Superior temporal gyrus (tissue), 1 donor: ENCODE measurements at regions not wholly inside any gene's neighbourhood (a gene's known extent, or its start where the extent isn't known, plus 50 kb on each side); places are given as distances from the start of the nearest gene placed in this dataset.
"Not testable (repeated sequence)": the region's sequence is repeated elsewhere in the genome, so short reads cannot be mapped to it uniquely, and the experiment has no call there.

Experiments used
- DNase-seq: peaks from one replicate; pipeline ENCODE4 v3.0.0-alpha.2; 2016; ENCODE audit errors: extremely low spot score

DNA sequence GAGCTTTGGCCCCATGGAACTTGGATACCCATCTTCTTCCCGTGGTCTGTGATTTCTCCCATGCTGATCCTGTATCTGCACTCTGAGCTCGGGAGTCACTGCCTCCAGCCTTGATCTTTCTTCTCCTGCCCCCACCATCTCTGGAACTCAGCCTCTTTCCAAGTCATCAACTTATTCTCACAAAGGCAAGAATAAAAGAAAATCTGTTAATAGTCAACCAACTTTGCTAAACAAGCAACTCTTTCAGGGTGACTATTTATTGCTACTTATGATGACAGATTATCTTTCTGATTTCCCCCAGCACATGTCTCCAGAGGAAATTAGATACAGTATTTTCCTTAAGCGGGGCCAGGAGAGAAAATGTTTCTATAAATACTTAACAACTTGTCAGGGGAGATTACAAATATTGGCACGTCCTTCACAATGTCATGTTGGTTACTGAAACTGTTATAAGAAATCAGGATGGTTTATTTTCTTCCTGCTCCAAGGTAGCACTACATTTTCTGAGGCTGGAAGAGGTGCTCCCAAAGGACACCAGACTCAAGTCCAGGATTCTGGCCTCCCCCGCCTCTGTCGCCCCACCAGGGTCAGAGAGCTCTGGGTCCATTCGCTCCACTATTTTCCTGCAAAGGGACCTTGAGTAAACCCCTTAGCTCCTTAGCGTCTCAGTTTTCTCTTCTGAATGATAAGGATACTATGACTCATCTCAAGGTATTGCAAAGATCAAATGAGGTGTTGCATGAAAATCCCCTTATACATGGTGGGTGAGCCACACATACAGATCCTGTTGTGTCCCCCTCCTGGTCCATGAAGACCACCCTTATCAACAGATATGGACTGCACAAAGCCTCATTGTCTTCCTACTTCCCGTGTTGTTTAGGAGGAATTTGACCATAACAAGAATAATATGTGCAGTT is 205.2 kb upstream of the WSCD1 start:
- DNase-seq: no peak

DNA sequence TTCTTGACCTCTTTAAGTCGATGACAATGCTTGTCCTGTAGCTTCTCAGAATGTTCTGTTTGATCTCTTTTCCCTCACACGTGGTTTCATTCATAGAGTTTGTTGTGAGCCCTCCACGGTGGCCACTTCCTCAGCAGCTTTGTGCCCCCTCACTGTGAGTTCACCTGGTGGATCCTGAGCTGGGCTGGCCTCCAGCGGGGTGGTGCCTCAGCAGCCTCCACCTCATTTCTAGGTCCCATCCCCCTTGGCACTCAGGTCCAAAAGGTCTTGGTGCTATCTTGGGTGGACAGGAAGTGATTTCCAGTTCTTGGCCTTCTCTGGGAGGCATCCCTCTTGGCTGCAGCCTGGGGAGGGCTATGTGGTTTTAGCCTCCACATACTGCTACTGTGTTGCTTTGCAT is 203.2 kb upstream of the WSCD1 start:
- no peak for DNase-seq

GRCh38 chr17:5869041-5869745 is 201.0 kb upstream of the WSCD1 start:
- no peak for DNase-seq

GRCh38 chr17:5870231-5870953 is 199.8 kb upstream of the WSCD1 start:
- DNase-seq: no peak

DNA sequence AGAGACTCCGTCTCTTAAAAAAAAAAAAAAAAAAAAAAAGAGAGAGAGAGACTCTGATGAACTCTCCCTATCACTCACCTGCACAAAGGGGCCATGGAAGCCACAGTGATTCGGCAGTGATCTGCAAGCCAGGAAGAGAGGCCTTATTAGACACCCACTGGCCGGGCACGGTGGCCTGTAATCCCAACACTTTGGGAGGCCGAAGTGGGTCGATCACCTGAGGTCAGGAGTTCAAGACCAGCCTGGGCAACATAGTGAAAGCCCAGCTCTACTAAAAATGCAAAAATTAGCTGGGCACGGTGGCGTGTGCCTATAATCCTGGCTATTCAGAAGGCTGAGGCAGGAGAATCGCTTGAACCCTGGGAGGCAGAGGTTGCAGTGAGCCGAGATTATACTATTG is 198.5 kb upstream of the WSCD1 start:
- no peak for DNase-seq

- DNase-seq: no peak
These were observed 197.3 kb upstream of the WSCD1 start for GRCh38 chr17:5872831-5873230.

DNA sequence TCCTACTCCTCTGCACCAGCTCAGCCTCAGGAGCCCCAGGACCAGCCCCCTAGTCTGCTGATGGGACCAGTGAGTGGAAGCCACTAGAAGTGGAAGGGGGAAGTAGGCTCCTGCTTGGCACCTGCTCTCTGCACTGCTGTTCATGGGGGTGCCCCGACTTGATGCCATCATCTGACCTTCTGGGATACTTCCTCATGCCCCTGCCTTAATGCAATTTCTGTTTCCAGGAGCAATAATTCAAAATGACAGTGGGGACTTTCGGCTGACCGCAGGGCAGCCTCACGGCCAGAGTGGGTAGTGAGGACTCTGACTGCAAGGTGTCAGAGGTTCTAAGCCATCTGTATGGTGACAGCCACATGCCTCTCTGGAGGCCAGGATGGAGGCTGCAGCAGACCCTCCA is 196.4 kb upstream of the WSCD1 start:
- DNase-seq: no peak

DNA sequence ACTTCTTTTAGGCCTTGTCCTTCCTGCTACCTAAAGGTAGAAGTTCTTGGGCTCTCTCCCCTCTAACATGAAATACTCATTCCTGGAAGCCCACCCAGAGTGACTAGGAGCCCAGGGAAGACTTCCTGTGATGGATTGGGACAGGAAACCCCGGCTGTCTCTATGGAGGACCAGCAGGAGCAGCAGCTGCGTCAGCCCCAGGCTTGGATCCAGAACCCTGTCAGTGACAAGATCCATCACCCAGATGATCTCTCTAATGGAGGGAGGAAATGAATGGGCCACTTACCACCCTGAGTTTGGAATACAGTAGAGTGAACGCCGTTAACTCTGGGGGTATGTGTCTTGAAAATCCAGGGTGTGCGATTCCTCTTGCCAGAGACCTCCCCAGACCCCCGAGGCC is 195.7 kb upstream of the WSCD1 start:
- DNase-seq: peak; percentile 62

GRCh38 chr17:5877366-5877765 is 192.8 kb upstream of the WSCD1 start:
- no peak for DNase-seq

DNA sequence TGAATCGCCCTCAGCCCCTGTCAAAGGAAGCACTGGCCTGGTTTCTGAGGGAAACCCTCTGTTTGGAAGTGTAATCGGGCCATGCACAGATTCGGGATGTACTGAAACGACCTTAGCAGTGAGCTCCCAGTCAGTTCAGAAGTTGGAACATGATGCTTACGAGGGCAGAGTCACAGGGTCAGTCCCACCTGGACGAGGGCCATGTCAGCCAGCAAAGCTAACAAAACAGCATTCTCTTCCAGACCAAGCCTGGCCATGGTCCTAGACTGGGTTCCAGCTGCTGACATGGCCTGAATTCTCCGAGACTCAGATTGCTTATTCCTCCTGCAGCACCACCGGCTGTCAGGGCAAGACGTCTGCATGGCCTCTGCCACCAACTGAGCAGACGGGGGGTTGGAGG is 192.2 kb upstream of the WSCD1 start:
- peak; percentile 96 for DNase-seq

DNA sequence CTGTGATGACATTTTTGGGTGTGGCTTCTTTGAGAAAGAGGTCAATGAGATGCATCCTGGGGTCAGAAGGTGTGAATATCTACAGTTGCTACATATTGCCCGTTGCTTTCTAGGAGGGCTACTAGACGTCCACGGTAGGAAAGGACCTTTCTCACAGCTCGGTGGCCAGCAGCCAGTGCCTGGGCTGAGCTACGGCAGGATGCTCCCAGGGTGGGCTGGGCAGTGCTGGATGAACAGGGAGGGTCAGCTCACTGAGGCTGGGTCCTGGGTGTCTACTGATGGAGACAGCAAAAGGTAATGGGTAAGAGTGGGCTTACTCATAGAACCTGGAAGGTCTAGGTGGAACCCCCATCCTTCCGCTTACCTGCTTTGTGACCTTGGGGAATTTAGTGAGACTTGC is 188.3 kb upstream of the WSCD1 start:
- DNase-seq: no peak

- DNase-seq: no peak
These were observed 186.2 kb upstream of the WSCD1 start for GRCh38 chr17:5883775-5884665.

- no peak for DNase-seq
These were observed 184.8 kb upstream of the WSCD1 start for GRCh38 chr17:5885336-5885735.

- DNase-seq: no peak
These were observed 181.4 kb upstream of the WSCD1 start for GRCh38 chr17:5888811-5889210.

DNA sequence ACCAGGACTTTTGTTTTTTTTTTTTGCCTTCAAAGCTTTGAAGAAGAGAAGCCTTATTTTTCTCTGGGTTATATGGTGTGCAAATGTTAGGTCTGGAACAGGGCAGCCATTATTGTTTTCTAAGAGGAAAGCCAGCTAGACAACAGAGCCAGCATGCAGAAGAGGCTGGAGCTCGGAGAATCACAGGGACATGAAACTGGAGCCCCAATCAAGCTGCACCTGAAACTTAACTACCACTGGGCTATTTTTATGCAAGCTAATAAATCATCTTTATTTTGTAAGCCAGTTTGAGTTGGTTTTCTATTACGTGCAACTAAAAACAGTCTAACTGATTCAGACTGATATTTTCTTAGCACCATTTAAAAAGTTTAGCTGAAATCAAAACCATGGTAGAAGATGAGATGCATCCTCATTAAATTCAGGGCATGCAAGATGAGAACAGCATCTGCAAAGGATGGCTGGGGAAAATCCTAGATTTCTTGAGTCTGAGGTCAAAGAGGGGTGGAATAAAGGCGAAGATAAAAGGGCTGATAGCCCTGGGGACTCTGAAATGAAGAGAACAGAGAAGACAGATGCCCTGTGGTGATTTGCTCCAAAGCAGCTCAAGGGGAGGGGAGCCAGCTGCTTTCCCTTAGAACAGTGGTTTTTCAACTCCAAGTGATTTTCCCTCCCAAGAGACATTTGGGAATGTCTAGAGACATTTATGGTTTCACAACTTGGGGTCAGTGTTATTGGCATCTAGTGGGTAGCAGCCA is 177.1 kb upstream of the WSCD1 start:
- DNase-seq: peak; percentile 85

GRCh38 chr17:5893741-5894140 is 176.4 kb upstream of the WSCD1 start:
- peak; percentile 60 for DNase-seq

GRCh38 chr17:5895276-5895675 is 174.9 kb upstream of the WSCD1 start:
- DNase-seq: no peak

DNA sequence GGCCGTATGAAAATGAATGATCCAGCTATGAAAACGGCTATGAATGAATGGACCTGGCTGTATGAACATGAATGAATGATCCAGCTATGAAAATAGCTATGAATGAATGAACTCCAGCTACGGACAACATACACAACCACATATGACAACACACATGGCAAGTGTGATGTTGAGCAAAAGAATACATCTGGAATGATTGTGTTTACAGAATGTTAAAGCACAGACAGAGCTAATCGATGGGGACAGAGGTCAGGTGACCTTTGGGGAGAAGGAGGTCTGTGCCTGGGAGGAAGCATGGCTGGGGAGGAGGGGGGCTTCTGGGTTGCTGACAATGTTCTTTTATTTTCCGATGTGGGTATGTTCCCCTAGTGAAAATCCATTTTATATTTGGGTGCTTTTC is 174.0 kb upstream of the WSCD1 start:
- DNase-seq: no peak

DNA sequence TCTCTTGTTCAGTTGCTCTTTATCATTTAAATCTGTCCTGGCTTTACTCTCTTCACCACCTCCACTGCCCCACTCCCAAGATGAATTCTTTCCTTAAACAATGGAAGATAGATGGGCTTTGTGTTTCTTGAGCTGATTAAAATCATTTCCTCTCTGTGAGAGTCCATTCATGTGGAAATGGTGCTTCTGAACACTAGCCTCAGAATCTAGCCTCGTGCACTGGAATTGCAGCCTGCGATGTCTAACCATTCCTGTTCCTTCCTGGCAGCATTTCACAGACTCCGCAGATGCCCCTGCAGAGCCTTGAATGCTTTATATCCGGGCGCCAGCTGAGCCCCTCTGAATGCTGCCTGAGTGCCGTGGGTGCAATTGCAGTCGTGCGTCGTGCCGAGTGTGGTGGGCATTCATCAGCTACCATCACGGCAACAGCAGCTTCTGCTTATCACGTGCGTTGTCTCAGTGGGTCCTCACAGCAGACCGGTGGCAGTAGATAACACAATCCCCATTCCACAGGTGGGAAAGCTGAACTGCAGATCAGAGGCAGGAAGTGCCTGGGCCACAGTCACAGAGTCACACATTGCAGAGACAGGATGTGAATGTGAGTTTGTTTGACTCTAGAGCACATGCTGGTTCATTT is 172.8 kb upstream of the WSCD1 start:
- DNase-seq: peak; percentile 29

DNA sequence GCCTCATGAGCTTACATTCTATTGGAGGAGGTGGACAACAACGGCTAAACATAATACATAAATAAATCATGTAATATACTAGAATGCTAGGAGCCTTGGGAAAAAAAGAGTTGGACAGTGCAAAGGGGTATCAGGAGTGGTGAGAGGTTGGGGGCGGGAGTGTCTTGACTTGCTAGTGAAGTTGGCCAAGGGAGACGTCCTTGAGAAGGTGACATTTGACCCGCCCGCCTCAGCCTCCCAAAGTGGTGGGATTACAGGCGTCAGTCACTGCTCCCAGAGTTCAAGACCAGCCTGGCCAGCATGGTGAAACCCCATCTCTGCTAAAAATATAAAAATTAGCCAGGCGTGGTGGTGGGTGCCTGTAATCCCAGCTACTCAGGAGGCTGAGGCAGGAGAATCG is 172.2 kb upstream of the WSCD1 start:
- DNase-seq: not testable (repeated sequence)
